ENCODE measurements at regions not wholly inside any gene's neighbourhood (a gene's known extent, or its start where the extent isn't known, plus 50 kb on each side); places are given as distances from the start of the nearest gene placed in this dataset.

DNA sequence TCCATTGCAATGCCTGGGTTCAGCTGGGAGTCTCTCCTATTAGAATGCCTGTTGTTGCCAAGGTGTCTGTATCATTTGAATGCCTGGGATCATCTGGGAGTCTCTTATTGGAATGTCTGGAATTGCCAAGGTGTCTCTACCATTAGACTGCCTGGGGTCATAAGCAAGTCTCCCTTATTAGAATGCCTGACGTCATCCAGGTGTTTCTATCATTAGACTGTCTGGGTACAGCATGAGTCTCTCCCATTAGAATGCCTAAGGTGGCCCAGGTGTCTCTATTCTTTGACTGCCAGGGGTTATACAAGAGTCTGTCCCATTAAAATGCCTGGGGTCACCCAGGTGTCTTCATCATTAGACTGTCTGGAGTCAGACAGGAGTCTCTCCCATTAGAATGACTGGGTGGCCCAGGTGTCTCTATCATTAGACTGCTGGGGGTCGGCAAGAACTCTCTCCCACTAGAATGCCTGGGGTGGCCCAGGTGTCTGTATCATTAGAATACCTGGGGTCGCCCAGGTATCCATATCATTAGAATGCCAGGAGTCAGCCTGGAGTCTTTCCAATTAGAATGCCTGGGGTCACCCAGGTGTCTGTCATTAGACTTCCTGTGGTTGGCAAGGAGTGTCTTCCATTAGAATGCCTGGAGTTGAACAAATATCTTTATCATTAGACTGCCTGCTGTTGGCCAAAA, 2274.0 kb downstream of the TP53TG3F start:
- TF ChIP-seq ZNF600 (tag by site-specific recombination; IDR thresholded peaks at IDR 0.05) (no peak), BCL11A (tag by site-specific recombination; IDR thresholded peaks at IDR 0.05; ENCODE audit: low read depth) (no peak), SETDB1 (IDR thresholded peaks at IDR 0.05; ENCODE audit: insufficient read length, low read length) (no peak), GLIS2 (tag by site-specific recombination; IDR thresholded peaks at IDR 0.05) (no peak), ZNF155 (tag by site-specific recombination; IDR thresholded peaks at IDR 0.05) (no peak), ZBTB7A (tag by site-specific recombination; IDR thresholded peaks at IDR 0.05; ENCODE audit: low read depth) (no peak), ZNF629 (tag by site-specific recombination; IDR thresholded peaks at IDR 0.05) (no peak), TCF7L2 (IDR thresholded peaks at IDR 0.05; ENCODE audit: borderline replicate concordance, low read depth, low read length) (no peak), ZNF350 (tag by site-specific recombination; IDR thresholded peaks at IDR 0.05) (no peak), ZBTB20 (tag by site-specific recombination; IDR thresholded peaks at IDR 0.05) (no peak), YY2 (tag by site-specific recombination; IDR thresholded peaks at IDR 0.05) (no peak), ZNF558 (tag by site-specific recombination; IDR thresholded peaks at IDR 0.05) (no peak)
- TF ChIP-seq, protein P1, sequence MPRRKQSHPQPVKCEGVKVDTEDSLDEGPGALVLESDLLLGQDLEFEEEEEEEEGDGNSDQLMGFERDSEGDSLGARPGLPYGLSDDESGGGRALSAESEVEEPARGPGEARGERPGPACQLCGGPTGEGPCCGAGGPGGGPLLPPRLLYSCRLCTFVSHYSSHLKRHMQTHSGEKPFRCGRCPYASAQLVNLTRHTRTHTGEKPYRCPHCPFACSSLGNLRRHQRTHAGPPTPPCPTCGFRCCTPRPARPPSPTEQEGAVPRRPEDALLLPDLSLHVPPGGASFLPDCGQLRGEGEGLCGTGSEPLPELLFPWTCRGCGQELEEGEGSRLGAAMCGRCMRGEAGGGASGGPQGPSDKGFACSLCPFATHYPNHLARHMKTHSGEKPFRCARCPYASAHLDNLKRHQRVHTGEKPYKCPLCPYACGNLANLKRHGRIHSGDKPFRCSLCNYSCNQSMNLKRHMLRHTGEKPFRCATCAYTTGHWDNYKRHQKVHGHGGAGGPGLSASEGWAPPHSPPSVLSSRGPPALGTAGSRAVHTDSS (tag by site-specific recombination; IDR thresholded peaks at IDR 0.05) = no peak
- TF ChIP-seq, protein P2, sequence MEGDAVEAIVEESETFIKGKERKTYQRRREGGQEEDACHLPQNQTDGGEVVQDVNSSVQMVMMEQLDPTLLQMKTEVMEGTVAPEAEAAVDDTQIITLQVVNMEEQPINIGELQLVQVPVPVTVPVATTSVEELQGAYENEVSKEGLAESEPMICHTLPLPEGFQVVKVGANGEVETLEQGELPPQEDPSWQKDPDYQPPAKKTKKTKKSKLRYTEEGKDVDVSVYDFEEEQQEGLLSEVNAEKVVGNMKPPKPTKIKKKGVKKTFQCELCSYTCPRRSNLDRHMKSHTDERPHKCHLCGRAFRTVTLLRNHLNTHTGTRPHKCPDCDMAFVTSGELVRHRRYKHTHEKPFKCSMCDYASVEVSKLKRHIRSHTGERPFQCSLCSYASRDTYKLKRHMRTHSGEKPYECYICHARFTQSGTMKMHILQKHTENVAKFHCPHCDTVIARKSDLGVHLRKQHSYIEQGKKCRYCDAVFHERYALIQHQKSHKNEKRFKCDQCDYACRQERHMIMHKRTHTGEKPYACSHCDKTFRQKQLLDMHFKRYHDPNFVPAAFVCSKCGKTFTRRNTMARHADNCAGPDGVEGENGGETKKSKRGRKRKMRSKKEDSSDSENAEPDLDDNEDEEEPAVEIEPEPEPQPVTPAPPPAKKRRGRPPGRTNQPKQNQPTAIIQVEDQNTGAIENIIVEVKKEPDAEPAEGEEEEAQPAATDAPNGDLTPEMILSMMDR (tag by site-specific recombination; IDR thresholded peaks at IDR 0.05) = no peak
